ENCODE measurements at regions not wholly inside any gene's neighbourhood (a gene's known extent, or its start where the extent isn't known, plus 50 kb on each side); places are given as distances from the start of the nearest gene placed in this dataset.

- no peak overlapping the region for H3K4me2 ChIP-seq (ENCODE audit: low read depth, low read length)
- ChIA-PET CTCF (interaction anchor here (0.9 kb wide), 1 partner anchor 17 kb away, joined by 3 read pairs; no protein-coding TSS in a partner anchor), POLR2A (ENCODE audit: unreplicated experiment) (no interaction called here)
- no CpG with 5 or more reads among the region's 4 CpGs for WGBS, 2 experiments (ENCODE audit: extremely low coverage in 2 of 2, insufficient read length in 1 of 2)
- no peak overlapping the region for H3K27ac ChIP-seq (ENCODE audit: insufficient read depth, low read length)
- H4K8ac ChIP-seq (ENCODE audit: low read depth in 2 of 2, low read length in 2 of 2) = no peak overlapping the region
- H3K27me3 ChIP-seq (ENCODE audit: control insufficient read depth, insufficient read depth, low read length) = no peaks in the 10 kb centered on the region
- no peak overlapping the region for H3K9ac ChIP-seq (ENCODE audit: low read depth, low read length)
- H2BK20ac ChIP-seq (ENCODE audit: low read depth, low read length) = no peak overlapping the region
- in situ Hi-C loops (cut with MboI; ENCODE audit: low sequenced_read_pairs) (no loop called here), intact Hi-C loops (cut with micrococcal nuclease) (no loop called here), dilution Hi-C loops (cut with HindIII; ENCODE audit: low sequenced_read_pairs, unreplicated experiment) (no loop called here)
- H3K23ac ChIP-seq (ENCODE audit: low read depth, low read length) = no peak overlapping the region
- no peak overlapping the region for H2AK5ac ChIP-seq (ENCODE audit: low read depth, low read length)
- H2BK120ac ChIP-seq (ENCODE audit: low read depth, low read length) = no peak overlapping the region
- H2BK5ac ChIP-seq (ENCODE audit: low read depth, low read length, poor library complexity, severe bottlenecking) = no peak overlapping the region
- no peak for DNase-seq
- H3K9me1 ChIP-seq (ENCODE audit: insufficient read depth, low read length) = no peaks in the 10 kb centered on the region
- BruUV-seq (replicated peaks) = no TSS peak
- H3K18ac ChIP-seq (ENCODE audit: low read depth, low read length) = no peak overlapping the region
- no peaks in the 10 kb centered on the region for H3K4me1 ChIP-seq (ENCODE audit: control insufficient read depth, insufficient read depth, low read length)
- no peak overlapping the region for H3K14ac ChIP-seq (replicated peaks; ENCODE audit: low read depth, low read length)
- no peak overlapping the region for H3K4ac ChIP-seq (ENCODE audit: low read depth, low read length)
- H3K79me1 ChIP-seq (ENCODE audit: low read depth in 1 of 2, low read length in 2 of 2) = no peaks in the 10 kb centered on the region
- no peak for TF ChIP-seq RAD21 (IDR thresholded peaks at IDR 0.05; ENCODE audit: low read length)
- TF ChIP-seq MAZ (IDR thresholded peaks at IDR 0.05; ENCODE audit: borderline replicate concordance, low read depth, low read length) = no peak
- TF ChIP-seq, protein P1, sequence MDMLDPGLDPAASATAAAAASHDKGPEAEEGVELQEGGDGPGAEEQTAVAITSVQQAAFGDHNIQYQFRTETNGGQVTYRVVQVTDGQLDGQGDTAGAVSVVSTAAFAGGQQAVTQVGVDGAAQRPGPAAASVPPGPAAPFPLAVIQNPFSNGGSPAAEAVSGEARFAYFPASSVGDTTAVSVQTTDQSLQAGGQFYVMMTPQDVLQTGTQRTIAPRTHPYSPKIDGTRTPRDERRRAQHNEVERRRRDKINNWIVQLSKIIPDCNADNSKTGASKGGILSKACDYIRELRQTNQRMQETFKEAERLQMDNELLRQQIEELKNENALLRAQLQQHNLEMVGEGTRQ (IDR thresholded peaks at IDR 0.05; ENCODE audit: low read depth, low read length) = no peak
- TF ChIP-seq MAFK (IDR thresholded peaks at IDR 0.05; ENCODE audit: low read depth, low read length) = no peak
- TF ChIP-seq RCOR1 (IDR thresholded peaks at IDR 0.05; ENCODE audit: insufficient replicate concordance, low read length) = no peak
- TF ChIP-seq BHLHE40 (IDR thresholded peaks at IDR 0.05; ENCODE audit: low read depth, low read length) = no peak
- no peak for TF ChIP-seq POLR2A (IDR thresholded peaks at IDR 0.05; ENCODE audit: low read depth, low read length)
- no peak for TF ChIP-seq CEBPB (IDR thresholded peaks at IDR 0.05; ENCODE audit: low read depth, low read length)
- TF ChIP-seq, protein P2, sequence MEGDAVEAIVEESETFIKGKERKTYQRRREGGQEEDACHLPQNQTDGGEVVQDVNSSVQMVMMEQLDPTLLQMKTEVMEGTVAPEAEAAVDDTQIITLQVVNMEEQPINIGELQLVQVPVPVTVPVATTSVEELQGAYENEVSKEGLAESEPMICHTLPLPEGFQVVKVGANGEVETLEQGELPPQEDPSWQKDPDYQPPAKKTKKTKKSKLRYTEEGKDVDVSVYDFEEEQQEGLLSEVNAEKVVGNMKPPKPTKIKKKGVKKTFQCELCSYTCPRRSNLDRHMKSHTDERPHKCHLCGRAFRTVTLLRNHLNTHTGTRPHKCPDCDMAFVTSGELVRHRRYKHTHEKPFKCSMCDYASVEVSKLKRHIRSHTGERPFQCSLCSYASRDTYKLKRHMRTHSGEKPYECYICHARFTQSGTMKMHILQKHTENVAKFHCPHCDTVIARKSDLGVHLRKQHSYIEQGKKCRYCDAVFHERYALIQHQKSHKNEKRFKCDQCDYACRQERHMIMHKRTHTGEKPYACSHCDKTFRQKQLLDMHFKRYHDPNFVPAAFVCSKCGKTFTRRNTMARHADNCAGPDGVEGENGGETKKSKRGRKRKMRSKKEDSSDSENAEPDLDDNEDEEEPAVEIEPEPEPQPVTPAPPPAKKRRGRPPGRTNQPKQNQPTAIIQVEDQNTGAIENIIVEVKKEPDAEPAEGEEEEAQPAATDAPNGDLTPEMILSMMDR (conservative IDR thresholded peaks at IDR 0.05; ENCODE audit: low read depth, low read length) = no peak
- TF ChIP-seq RFX5 (IDR thresholded peaks at IDR 0.05; ENCODE audit: low read depth, low read length) = no peak
- no peak for TF ChIP-seq CHD1 (IDR thresholded peaks at IDR 0.05; ENCODE audit: low read depth, low read length)
- TF ChIP-seq MXI1 (IDR thresholded peaks at IDR 0.05; ENCODE audit: borderline replicate concordance, low read depth, low read length) = no peak
- TF ChIP-seq, protein P3, sequence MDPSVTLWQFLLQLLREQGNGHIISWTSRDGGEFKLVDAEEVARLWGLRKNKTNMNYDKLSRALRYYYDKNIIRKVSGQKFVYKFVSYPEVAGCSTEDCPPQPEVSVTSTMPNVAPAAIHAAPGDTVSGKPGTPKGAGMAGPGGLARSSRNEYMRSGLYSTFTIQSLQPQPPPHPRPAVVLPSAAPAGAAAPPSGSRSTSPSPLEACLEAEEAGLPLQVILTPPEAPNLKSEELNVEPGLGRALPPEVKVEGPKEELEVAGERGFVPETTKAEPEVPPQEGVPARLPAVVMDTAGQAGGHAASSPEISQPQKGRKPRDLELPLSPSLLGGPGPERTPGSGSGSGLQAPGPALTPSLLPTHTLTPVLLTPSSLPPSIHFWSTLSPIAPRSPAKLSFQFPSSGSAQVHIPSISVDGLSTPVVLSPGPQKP (IDR thresholded peaks at IDR 0.05; ENCODE audit: borderline replicate concordance, low read depth, low read length) = no peak
- TF ChIP-seq FOS (IDR thresholded peaks at IDR 0.05; ENCODE audit: low read depth, low read length) = no peak
- no peak for TF ChIP-seq NFE2L2 (IDR thresholded peaks at IDR 0.05; ENCODE audit: low read depth, low read length)
- no peak for TF ChIP-seq SMC3 (IDR thresholded peaks at IDR 0.05; ENCODE audit: low read depth, low read length)
- no peak overlapping the region for H2BK15ac ChIP-seq (ENCODE audit: low read depth, low read length)
- H2AK9ac ChIP-seq (replicated peaks; ENCODE audit: low read depth, low read length, poor library complexity) = no peak overlapping the region
- H4K20me1 ChIP-seq (ENCODE audit: insufficient read depth, low read length) = no peaks in the 10 kb centered on the region
- H4K5ac ChIP-seq (ENCODE audit: low read depth, low read length) = no peak overlapping the region
- H3K56ac ChIP-seq (ENCODE audit: extremely low read depth, insufficient read depth, low read length) = no peak overlapping the region
- H2AFZ ChIP-seq (replicated peaks; ENCODE audit: low read length, poor library complexity) = no peak overlapping the region
- no peaks in the 10 kb centered on the region for H3K36me3 ChIP-seq (ENCODE audit: control insufficient read depth, insufficient read depth, low read length)
- ATAC-seq (ENCODE audit: low read depth) = no peak
- H3K4me3 ChIP-seq (ENCODE audit: insufficient read depth, low read depth, low read length) = no peak overlapping the region
- no peak overlapping the region for H4K91ac ChIP-seq (ENCODE audit: insufficient read depth, low read depth, low read length)
- H3K9me3 ChIP-seq (ENCODE audit: control insufficient read depth, insufficient read depth, low read length) = peaks cover 4% of the 10 kb centered on the region; the same call in 1 of the 2 replicates
Measured at GRCh38 chr16:51507286-51507685, 356.2 kb upstream of the SALL1 start.

Data from IMR-90 (cell line).